Left hindlimb (tissue), 1 donor: ENCODE measurements at regions not wholly inside any gene's neighbourhood (a gene's known extent, or its start where the extent isn't known, plus 50 kb on each side); places are given as distances from the start of the nearest gene placed in this dataset.

Experiments used
- DNase-seq: peaks from one replicate; pipeline ENCODE4 v3.0.0-alpha.2; 2018

- DNase-seq, result no peak
Observed at GRCh38 chr15:46266661-46267060, 631.8 kb downstream of the SQOR start.

DNA sequence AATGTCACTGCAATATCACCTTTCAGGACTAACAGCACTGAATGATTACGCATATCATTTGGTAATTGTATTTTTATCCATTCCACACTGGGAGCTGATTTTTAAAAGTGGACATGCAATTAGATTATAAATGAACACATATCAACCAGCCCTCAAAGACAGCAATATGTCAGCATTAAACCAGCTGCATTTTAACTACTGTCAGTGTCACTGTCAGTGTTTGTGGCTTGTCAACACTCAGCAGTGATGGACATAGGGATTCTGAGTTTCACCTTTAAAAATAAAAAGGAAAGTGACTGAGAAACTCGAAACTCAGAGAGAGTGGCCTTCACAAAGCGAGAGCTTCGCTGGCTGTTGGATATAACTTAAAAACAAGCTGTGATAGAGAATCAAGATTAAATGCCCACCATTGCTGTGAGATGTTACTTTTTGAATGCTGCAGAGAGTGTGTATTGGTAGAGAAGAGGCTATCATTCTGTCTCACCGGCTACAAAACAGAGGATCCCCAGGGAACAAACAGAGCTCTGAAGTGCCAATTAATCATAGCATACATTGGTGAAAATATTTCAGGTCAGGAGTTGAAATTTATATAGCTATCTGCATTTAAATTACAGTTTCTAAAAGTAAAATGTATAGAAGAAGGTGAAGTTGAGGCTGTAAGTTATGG is 635.8 kb downstream of the SQOR start:
- DNase-seq, result no peak

- DNase-seq, result no peak
Observed at GRCh38 chr15:46275701-46276100, 640.9 kb downstream of the SQOR start.

DNA sequence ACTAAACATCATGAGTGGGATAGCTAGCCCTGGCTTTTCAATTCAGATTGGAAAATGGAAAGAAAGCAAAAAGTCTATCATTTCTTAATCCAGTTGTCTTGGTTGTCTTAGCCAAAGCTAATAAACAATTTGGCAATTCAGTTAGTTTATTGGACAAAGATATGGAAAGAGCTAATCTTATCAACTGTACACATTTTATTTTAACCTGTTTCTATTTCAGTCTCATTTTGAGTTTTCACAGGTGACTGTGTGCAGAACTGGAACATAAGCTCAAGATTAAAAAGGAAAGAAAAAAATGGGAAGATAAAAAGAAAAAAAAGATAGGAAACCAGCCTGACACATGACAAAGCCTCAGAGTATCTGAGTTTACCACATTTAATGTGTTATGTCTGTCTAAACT is 642.6 kb downstream of the SQOR start:
- DNase-seq, result no peak

DNA sequence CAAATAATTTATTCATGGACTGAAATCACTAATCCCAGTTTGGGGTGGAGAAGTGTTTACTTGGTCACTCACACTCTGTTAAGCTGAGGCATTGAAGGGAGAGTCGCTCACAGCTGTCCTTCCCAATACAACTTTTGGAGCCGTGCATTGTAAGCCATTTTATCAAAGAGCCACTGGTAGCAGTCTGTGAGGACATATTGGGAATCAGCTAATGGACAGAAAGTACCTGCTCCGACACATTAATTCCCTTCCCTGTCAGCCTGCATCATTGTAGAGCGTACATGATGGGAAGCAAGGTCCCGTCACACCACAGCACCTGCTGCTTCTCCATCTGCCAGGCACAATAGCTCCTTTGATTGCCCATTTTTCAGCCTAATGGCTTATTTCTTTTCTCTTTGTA is 643.2 kb downstream of the SQOR start:
- DNase-seq, result no peak

DNA sequence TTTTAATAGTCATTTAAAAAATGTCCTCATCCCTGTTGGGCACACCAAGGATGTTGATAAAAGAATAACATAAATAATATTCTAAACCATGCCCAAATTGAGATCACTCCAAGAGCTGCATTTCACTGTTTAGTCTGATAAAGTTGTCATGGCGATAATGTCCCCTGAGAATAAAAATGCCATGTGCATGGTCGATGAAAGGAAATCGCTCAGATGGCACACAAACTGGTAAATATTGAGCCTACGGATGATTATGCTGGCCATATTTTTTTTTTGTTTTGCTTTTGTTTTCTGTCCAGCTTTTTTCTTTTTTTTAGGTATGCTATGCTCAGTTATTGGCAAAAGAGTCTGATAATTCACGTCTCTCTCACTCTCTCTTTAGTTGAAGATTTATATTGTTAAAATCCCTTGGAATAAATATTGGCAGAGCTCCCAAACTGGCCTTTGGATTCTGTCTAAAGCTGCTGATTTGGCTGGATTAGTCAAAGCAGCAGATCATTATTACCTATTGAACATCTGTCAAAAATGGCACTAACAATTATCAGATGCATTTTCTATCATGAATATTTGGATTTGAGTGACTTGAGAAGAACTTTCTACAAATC is 643.8 kb downstream of the SQOR start:
- DNase-seq, result no peak

DNA sequence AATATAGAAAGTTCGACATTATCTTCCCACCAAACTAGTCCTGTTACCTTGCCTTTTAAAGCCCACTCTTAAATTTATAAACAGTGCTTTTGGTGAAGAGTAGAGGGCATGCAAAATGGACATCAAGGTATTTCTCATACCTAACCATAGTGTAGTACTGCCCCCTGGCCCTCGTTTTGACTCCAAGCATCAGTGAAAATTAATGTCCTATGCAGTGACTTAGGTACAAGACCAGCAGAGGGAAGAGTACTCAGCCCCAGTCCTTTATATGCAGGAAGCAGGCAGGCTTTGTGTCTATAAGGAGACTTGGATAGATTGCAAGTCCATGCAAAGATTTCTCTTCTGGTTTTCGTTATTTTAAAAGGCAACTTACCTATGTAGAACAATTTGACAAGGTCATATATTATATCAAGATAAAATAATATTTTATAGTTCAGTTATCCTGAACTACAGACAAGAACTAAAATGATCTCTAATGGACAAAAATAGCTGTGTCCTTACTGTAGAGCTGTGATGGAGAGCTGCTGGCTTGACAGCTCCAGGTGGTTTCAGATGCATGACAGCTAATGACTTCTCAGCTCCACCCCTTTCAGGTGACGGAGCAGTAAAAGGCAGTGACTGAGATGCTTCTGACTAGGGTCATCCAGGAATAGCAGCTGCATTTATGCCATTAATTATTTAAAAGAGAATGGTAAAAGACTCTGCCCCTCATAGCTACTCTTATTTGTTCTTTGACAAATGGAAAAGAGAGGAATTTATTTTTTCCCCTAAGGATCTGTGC is 646.1 kb downstream of the SQOR start:
- DNase-seq, result no peak

- no peak for DNase-seq
Observed at GRCh38 chr15:46293550-46293949, 658.7 kb downstream of the SQOR start.

DNA sequence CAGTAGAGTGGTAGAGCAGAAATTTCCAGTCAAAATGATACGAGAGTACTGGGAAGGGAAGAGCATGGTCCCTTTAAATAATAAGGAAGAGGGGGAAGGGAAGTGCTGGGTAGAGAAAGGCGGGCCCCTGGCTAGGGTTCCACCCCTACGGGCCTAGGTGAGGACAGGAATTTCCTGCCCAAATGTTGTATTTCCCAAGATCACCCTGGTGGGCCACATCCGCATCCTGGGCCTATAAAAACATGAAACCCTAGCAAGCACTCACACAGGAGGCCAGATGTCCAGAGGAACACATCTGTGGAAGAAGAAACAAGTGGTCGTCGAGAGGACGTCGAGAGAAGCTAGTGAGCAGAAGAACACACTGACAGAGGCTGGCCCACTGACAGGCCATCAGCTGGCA is 661.2 kb downstream of the SQOR start:
- no peak for DNase-seq

DNA sequence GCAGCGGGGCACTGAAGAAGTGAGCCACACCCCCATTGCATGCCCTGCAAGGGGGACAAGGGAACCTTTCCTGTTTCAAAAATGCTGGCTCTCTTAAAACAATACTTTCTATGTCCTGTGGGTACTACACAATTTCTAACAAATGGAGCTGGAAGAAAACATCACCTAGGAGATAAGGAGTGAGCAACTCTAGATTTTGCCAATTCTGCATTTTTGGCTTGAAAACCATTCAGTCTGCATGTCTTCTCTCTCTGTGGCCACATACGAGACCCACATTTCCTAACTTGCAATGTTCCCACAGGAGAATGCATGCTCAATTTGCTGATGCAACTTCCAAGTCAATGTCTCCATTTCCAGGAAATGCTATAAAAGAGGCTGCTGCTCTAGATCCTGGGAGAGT is 662.0 kb downstream of the SQOR start:
- DNase-seq, result no peak

GRCh38 chr15:46297766-46298165 is 662.9 kb downstream of the SQOR start:
- no peak for DNase-seq

- DNase-seq, result no peak
Observed at GRCh38 chr15:46300716-46301115, 665.9 kb downstream of the SQOR start.

GRCh38 chr15:46301291-46301690 is 666.5 kb downstream of the SQOR start:
- no peak for DNase-seq

- DNase-seq, result no peak
Observed at GRCh38 chr15:46301826-46302225, 667.0 kb downstream of the SQOR start.

GRCh38 chr15:46304321-46304720 is 669.5 kb downstream of the SQOR start:
- no peak for DNase-seq

- no peak for DNase-seq
Observed at GRCh38 chr15:46307746-46308145, 672.9 kb downstream of the SQOR start.

DNA sequence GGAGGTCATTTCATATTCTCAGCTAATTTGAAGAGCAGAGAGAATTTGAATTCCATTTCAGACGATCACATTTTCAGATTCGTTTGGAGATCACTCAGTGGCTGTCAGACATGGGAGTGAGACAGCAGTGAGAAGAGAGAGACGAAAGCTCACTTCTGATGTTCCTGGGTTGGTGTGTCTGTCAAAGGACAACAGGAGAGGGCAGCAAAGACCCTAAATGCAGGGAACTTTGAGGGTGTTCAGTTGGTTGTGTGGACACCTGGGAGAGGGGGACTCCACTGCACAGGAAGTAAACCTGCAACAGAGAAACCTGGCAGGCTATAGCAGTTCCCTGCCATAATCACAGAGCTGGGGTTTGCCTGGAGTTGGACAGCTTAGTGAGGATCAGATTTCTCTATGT is 675.1 kb downstream of the SQOR start:
- DNase-seq, result no peak

- peak; percentile 64 for DNase-seq
Observed at GRCh38 chr15:46312133-46312740, 677.4 kb downstream of the SQOR start.

GRCh38 chr15:46315434-46315833 is 680.6 kb downstream of the SQOR start:
- no peak for DNase-seq

DNA sequence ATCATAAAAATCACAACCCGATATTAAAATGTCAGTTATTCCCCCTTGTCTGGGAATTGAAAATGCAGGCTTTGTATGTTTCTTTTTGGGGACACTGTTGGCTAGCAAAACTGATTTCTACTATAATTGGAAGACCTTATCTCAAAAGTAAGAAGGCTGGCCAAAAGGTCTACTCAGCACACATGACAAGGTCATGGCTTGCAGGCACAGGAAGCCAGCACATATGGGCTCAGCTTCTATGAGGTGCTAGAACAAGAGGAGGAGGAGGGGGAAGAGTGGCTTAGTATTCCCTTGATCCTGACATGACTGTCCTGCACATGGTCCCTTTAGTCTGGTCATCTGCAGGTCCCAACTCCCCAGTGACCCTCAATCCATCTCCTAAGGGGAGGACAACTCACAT is 681.2 kb downstream of the SQOR start:
- no peak for DNase-seq

GRCh38 chr15:46317029-46317428 is 682.2 kb downstream of the SQOR start:
- DNase-seq, result no peak

- DNase-seq, result no peak
Observed at GRCh38 chr15:46322753-46323152, 687.9 kb downstream of the SQOR start.

- no peak for DNase-seq
Observed at GRCh38 chr15:46326173-46326572, 691.3 kb downstream of the SQOR start.

GRCh38 chr15:46328821-46329220 is 694.0 kb downstream of the SQOR start:
- DNase-seq, result no peak
